Stimulated activated CD4-positive, alpha-beta T cell treated with anti-CD3 and anti-CD28 coated beads, Interleukin-15, amount 100 ng/mL, for 1 hour (primary cell): ENCODE measurements at regions not wholly inside any gene's neighbourhood (a gene's known extent, or its start where the extent isn't known, plus 50 kb on each side); places are given as distances from the start of the nearest gene placed in this dataset.

Experiments
- DNase-seq, 2 donors: peaks; one replicate each; pipeline ENCODE4 v3.0.0-alpha.2; 2020; ENCODE audit warnings: low read depth in 1 of 2, low spot score in 1 of 2

GRCh38 chr5:158074992-158075769, 216.2 kb upstream of the CLINT1 start:
- peak in 1 of 2 donors; percentile 5 for DNase-seq

DNA sequence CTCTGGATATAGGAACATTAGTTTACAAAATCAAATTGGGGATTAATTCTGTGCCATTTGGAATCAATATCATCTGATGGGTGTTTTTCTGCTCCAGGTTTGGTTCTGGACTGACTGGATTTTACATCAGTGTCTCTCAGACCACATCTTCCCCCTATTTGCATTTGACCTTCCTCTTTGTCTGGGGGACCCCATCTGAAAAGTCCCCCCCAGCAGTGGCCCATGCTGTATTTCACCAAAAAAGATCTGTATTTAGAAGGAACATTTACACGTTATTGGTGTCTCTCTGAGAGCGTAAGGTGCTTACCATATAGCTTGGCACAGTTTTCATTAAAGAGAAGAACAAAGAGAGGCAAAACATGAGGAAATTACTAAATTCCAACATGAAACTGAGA, 215.6 kb upstream of the CLINT1 start:
- no peak for DNase-seq

DNA sequence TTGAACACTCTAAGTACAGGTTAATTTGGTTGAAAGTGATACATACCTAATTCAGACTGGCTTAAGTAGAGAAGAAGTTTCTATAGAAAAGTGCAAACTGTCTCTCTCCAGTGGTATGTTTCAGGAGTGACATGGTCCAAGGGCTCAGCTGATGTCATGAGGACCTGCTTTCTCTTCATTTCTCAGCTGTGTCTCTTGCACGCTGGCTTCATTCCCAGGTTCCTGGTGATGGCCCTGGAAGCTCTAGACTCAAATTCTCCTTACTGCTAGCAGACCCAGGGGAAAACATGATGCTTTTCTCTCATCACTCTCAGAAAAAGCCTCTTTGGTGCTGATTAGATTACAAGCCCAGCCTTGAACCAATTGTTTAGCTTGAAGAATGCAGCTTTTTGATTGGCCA, 211.9 kb upstream of the CLINT1 start:
- DNase-seq: no peak

DNA sequence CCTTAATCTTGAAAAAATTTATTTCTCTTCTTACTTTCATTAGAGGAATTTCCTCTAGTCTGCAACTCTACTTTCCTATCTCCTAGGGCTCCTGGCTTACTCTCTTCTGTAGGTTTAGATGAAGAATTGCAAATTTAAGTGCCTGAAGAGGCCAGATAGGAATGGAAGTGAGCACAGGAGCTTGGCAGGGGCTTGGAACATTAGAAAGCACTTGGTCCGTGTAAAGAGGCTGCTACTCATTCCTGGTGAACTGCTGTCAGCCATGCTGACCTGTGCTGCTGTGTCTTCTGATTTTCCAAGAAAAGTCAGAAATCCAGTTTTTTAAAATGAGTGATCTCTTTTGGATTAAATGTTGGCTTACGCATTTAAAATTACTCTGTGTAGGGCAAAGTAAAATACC, 210.9 kb upstream of the CLINT1 start:
- DNase-seq: no peak

DNA sequence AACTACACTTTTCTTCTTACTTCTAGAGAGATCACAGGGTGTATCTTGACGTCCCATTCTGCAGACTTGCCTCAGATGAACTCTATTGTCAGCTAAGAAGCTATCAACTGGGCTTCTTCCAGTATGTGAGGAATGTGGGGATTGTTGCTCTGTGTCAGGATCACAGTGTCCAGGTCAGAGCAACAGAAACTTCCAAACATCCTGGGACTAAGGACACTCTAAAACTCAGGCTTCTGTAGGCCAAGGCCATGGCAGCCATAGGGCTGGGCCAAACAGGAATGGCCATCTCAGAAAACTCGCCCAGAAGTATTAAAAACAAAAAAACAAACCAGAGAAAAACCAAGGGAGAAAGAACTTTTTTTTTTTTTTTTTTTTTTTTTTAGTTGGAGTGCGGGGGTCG, 210.0 kb upstream of the CLINT1 start:
- DNase-seq: no peak

- DNase-seq: no peak
Observed at GRCh38 chr5:158066076-158066475, 207.1 kb upstream of the CLINT1 start.

GRCh38 chr5:158064334-158065123, 205.6 kb upstream of the CLINT1 start:
- DNase-seq: no peak

- no peak for DNase-seq
Observed at GRCh38 chr5:158063052-158063451, 204.1 kb upstream of the CLINT1 start.

- DNase-seq: no peak
Observed at GRCh38 chr5:158061451-158061850, 202.5 kb upstream of the CLINT1 start.

GRCh38 chr5:158060212-158060611, 201.3 kb upstream of the CLINT1 start:
- no peak for DNase-seq

DNA sequence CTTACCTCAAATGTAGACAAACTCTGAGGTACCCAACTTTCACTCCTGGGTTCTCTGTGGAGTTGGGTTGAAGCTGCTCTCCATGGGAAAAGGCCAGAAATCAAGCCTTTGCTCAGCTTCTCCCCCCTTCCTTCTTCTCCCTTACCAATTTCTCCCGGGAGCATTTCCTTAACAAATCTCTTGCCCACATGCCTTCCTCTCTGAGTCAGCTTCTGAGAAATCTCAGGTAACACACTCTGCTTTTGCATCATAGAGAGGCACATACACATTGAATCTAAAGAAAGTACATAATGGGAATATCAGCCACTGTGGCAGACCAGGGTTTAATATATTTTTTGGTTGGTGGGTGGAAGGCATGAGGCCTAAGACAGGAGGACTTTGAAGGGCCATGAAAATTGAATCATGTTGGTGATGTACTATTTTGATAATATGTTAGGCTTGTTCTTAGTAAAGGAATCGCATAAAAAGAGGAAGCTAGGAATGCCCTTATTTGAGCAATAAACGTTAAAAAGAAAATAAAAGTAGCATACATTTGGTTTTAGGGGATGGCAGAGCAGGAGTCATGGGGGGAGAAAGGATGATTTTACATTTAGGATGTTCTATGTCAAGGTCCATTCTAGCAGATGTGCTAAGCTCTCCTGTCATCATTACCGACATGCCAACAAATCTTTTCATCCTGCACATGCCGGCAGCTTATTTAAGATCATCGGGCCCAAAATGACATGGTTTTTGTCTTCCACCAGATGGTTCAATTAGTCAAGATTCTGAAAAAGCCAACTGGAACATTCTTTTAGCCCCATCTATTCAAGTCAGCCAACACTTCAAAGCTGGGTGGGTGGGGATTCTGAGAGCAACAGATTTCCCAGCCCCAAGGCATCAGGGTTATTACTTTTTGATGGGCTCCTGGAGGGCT, 199.5 kb upstream of the CLINT1 start:
- DNase-seq: no peak

- DNase-seq: no peak
Observed at GRCh38 chr5:158056130-158056825, 197.3 kb upstream of the CLINT1 start.

GRCh38 chr5:158055111-158055501, 196.2 kb upstream of the CLINT1 start:
- DNase-seq: no peak

GRCh38 chr5:158054223-158055110, 195.5 kb upstream of the CLINT1 start:
- no peak for DNase-seq

DNA sequence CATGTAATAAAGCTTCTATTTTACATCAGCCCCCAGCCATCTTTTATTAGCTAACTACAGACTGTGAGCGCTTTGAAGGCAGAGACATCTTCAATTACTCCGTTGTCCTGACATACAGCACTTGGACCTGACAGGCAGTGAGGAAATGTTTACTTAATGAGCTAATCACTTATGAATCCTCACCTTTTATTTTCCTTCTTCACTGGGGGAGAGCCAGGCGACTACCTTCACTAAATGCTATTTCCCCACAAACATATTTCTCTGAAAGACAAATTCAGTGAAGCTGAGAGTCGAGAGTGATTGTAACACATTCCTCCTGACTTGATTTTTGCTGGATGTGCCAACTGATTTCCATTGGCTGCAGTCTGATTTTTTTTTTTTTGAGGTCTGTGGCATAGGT, 192.1 kb upstream of the CLINT1 start:
- DNase-seq: no peak

DNA sequence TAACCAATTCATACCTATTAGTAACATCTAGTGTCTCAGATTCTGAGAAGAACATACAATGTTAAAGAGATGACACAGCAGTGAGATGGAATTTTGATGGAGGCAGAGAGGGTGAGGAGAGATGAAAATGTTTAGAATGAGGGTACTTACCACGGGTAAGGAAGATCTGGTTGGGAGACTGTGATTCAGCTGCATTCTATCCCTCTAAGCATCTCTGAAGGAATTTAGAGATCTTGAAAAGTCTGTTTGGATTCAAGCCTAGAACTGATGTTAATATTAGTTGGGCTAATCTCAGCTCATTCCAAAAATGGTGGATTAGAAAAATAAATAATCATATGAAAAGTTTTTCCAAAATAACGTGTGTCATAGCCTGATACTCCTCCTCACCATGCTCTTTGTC, 191.5 kb upstream of the CLINT1 start:
- DNase-seq: no peak

DNA sequence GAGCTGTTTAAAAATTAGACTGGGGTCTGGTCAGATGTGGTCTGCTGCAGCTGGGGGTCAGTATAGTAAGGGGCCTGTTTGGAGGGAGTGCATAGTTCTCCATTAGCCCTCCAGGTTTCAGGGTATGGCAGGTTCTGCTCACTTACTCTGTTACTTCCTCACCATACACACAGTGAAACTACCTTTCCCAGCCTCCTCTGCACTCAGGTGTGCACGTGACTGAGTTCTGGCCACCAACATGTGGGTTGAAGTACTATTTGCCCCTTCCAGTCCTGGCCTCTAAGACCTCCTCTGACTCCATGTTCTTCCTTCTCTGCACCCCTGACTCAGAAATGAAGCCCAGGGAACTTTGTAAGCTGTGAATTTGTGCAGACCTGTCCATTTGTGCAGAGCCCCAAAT, 190.5 kb upstream of the CLINT1 start:
- DNase-seq: no peak

GRCh38 chr5:158045696-158046095, 186.8 kb upstream of the CLINT1 start:
- no peak for DNase-seq

- no peak for DNase-seq
Observed at GRCh38 chr5:158039911-158040347, 181.0 kb upstream of the CLINT1 start.

DNA sequence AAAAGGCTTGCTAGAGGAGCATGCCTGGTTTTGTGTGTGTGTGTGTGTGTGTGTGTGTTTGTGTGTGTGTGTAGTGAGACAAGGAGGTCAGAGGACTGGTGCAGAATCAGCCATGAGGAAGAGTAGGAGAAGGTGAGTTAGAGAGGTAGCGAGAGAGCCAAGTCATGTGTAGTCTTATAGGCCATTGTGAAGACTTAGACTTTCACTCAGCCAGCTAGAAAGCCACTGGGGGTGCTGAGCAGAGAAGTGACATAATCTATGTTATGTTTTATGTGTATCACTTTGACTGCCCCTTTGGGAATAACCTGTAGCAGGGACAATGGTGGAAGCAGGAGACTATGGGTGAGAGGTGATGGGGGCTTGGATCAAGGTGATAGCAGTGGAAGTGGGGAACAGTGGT, 180.5 kb upstream of the CLINT1 start:
- no peak for DNase-seq
